ENCODE measurements at regions not wholly inside any gene's neighbourhood (a gene's known extent, or its start where the extent isn't known, plus 50 kb on each side); places are given as distances from the start of the nearest gene placed in this dataset.

GRCh38 chr15:95141486-95141885, 910.1 kb downstream of the MCTP2 start:
- H3K27me3 ChIP-seq (ENCODE audit: insufficient read depth, poor library complexity, severe bottlenecking): no peaks in the 10 kb centered on the region
- no peak overlapping the region for H3K4me3 ChIP-seq (replicated peaks; ENCODE audit: insufficient read depth, low read length)
- TF ChIP-seq REST (IDR thresholded peaks at IDR 0.05; ENCODE audit: insufficient replicate concordance, low read depth): no peak
- TF ChIP-seq POLR2AphosphoS5 (IDR thresholded peaks at IDR 0.05; ENCODE audit: low read depth): no peak
- TF ChIP-seq GABPA (IDR thresholded peaks at IDR 0.05; ENCODE audit: low read depth): no peak
- no peak for TF ChIP-seq SPI1 (IDR thresholded peaks at IDR 0.05; ENCODE audit: borderline replicate concordance, low read depth)
- TF ChIP-seq CTCF (IDR thresholded peaks at IDR 0.05; ENCODE audit: insufficient read depth, low read length): no peak
- H3K27ac ChIP-seq (replicated peaks): no peak overlapping the region
- no peak for DNase-seq (ENCODE audit: low read depth in 1 of 2, low spot score in 1 of 2)

- Histone ChIP-seq H3K27ac (replicated peaks) (no peak overlapping the region), H3K27me3 (ENCODE audit: insufficient read depth, poor library complexity, severe bottlenecking) (no peaks in the 10 kb centered on the region), H3K4me3 (replicated peaks; ENCODE audit: insufficient read depth, low read length) (no peak overlapping the region)
- TF ChIP-seq SPI1 (IDR thresholded peaks at IDR 0.05; ENCODE audit: borderline replicate concordance, low read depth): no peak
- TF ChIP-seq REST (IDR thresholded peaks at IDR 0.05; ENCODE audit: insufficient replicate concordance, low read depth): no peak
- TF ChIP-seq POLR2AphosphoS5 (IDR thresholded peaks at IDR 0.05; ENCODE audit: low read depth): no peak
- no peak for TF ChIP-seq CTCF (IDR thresholded peaks at IDR 0.05; ENCODE audit: insufficient read depth, low read length)
- TF ChIP-seq GABPA (IDR thresholded peaks at IDR 0.05; ENCODE audit: low read depth): no peak
- DNase-seq (ENCODE audit: low read depth in 1 of 2, low spot score in 1 of 2): no peak
Observed at GRCh38 chr15:95142531-95142930, 911.2 kb downstream of the MCTP2 start.

- Histone ChIP-seq H3K27ac (replicated peaks) (no peak overlapping the region), H3K27me3 (ENCODE audit: insufficient read depth, poor library complexity, severe bottlenecking) (no peaks in the 10 kb centered on the region), H3K4me3 (replicated peaks; ENCODE audit: insufficient read depth, low read length) (no peak overlapping the region)
- no peak for DNase-seq (ENCODE audit: low read depth in 1 of 2, low spot score in 1 of 2)
- TF ChIP-seq SPI1 (IDR thresholded peaks at IDR 0.05; ENCODE audit: borderline replicate concordance, low read depth) (no peak), CTCF (IDR thresholded peaks at IDR 0.05; ENCODE audit: insufficient read depth, low read length) (no peak), POLR2AphosphoS5 (IDR thresholded peaks at IDR 0.05; ENCODE audit: low read depth) (no peak), REST (IDR thresholded peaks at IDR 0.05; ENCODE audit: insufficient replicate concordance, low read depth) (no peak), GABPA (IDR thresholded peaks at IDR 0.05; ENCODE audit: low read depth) (no peak)
Observed at GRCh38 chr15:95146481-95146880, 915.1 kb downstream of the MCTP2 start.
